K562 (cell line): ENCODE measurements at regions not wholly inside any gene's neighbourhood (a gene's known extent, or its start where the extent isn't known, plus 50 kb on each side); places are given as distances from the start of the nearest gene placed in this dataset.

ENCODE experiments used
- ATAC-seq: fragments of 200-7000 bp; cut with Tn5 transposase; 3 replicates; pipeline ENCODE4 v1.9.1; 2020; ENCODE audit warnings: moderate library complexity
- BruUV-seq: library from RNA; stranded (reverse); fragments of 400-500 nt; replicated peaks from 2 replicates; lab custom pipeline; 2021; lab: Mats Ljungman, UMichigan
- CTCF ChIA-PET: fragments of 300-600 bp; formaldehyde crosslinking; extraction: SDS; loops from one replicate; lab custom pipeline; 2021; ENCODE audit warnings: low intra/inter-chr PET ratio; lab: Yijun Ruan, JAX
- POLR2A ChIA-PET: fragments of 300-600, 350-650 bp; sonication (Branson Sonifier 250); formaldehyde crosslinking; extraction: SDS; loops from one replicate; lab custom pipeline; 2021; ENCODE audit warnings: antibody characterized with exemption, inconsistent platforms; lab: Yijun Ruan, JAX
- DNase-seq, 4 experiments: peaks; one replicate each; pipeline versions ENCODE4 v3.0.0 to v3.0.0-alpha.2; 2011 to 2018; ENCODE audit warnings: low spot score in 3 of 4, mixed read lengths in 3 of 4; ENCODE audit errors: extremely low read depth in 1 of 4
- FAIRE-seq: peaks from 2 replicates; lab custom pipeline; 2011; peaks lifted over from hg19 to GRCh38; lab: Jason Lieb, UNC
- H2AFZ ChIP-seq: 2 replicates; pipeline ENCODE4 v1.6.0; 2011; ENCODE audit warnings: low read depth, low read length, control low read depth, inconsistent platforms
- H3K27ac ChIP-seq: fragments of 200-600 bp; 3 replicates; pipeline ENCODE4 v1.8.0; 2011; ENCODE audit warnings: low read depth, mild to moderate bottlenecking, control low read depth, inconsistent platforms, low read length, moderate library complexity, mixed read lengths; ENCODE audit errors: extremely low read depth
- H3K27me3 ChIP-seq, 2 experiments: fragments of 300-600 bp in 1 of 2; 2 replicates in 1 of 2; 3 replicates in 1 of 2; pipeline versions ENCODE4 v1.6.0 to v1.8.0; 2011; ENCODE audit warnings: inconsistent platforms in 2 of 2, low read length in 2 of 2, mild to moderate bottlenecking in 1 of 2, mixed read lengths in 1 of 2, moderate library complexity in 1 of 2; ENCODE audit not compliant: control insufficient read depth in 2 of 2, insufficient read depth in 2 of 2
- H3K36me3 ChIP-seq: fragments of 300-600 bp; 3 replicates; pipeline ENCODE4 v1.8.0; 2011; ENCODE audit warnings: mild to moderate bottlenecking, low read length, inconsistent platforms; ENCODE audit not compliant: control insufficient read depth, insufficient read depth
- H3K4me1 ChIP-seq, 2 experiments: fragments of 200-600 bp in 1 of 2; replicated peaks in 1 of 2; 2 replicates in 1 of 2; 3 replicates in 1 of 2; pipeline versions ENCODE4 v1.5.1 to v1.8.0; 2011; ENCODE audit warnings: inconsistent platforms in 2 of 2, low read length in 2 of 2, mild to moderate bottlenecking in 1 of 2, mixed read lengths in 1 of 2, moderate library complexity in 1 of 2; ENCODE audit not compliant: control insufficient read depth in 2 of 2, insufficient read depth in 2 of 2
- H3K4me2 ChIP-seq: 2 replicates; pipeline ENCODE4 v1.6.1; 2011; ENCODE audit warnings: low read length, control low read depth, inconsistent platforms, mixed read lengths; ENCODE audit not compliant: insufficient read depth
- H3K4me3 ChIP-seq: fragments of 200-600 bp; sonication (generic), shearing (Covaris generic); 2 replicates; pipeline ENCODE4 v1.5.1; 2016; ENCODE audit warnings: control low read depth, inconsistent platforms
- H3K79me2 ChIP-seq: fragments of 200-600 bp; 3 replicates; pipeline ENCODE4 v1.8.0; 2011; ENCODE audit warnings: low read length, inconsistent platforms; ENCODE audit not compliant: control insufficient read depth, insufficient read depth
- H3K9ac ChIP-seq, 2 experiments: 2 replicates each; pipeline versions ENCODE4 v1.6.0 to v1.6.1; 2011; ENCODE audit warnings: low read depth in 2 of 2, low read length in 2 of 2, control low read depth in 1 of 2, inconsistent platforms in 1 of 2, mild to moderate bottlenecking in 1 of 2, mixed read lengths in 1 of 2; ENCODE audit not compliant: insufficient read depth in 1 of 2
- H3K9me1 ChIP-seq: one replicate; pipeline ENCODE4 v1.6.0; 2011; ENCODE audit warnings: inconsistent platforms, mild to moderate bottlenecking, low read length, moderate library complexity; ENCODE audit not compliant: control insufficient read depth, insufficient read depth
- H3K9me3 ChIP-seq: replicated peaks from 2 replicates; pipeline ENCODE4 v1.5.1; 2011; ENCODE audit warnings: low read depth, low read length, inconsistent platforms; ENCODE audit not compliant: control insufficient read depth, insufficient read depth
- H4K20me1 ChIP-seq: replicated peaks from 2 replicates; pipeline ENCODE4 v1.6.1; 2011; ENCODE audit warnings: low read length, inconsistent platforms, mixed read lengths; ENCODE audit not compliant: control insufficient read depth, insufficient read depth
- KDM4B ChIP-seq, 2 experiments: fragments of 450-650 bp in 1 of 2; sonication (generic) in 1 of 2; IDR thresholded peaks; 2 replicates each; pipeline ENCODE4 v1.6.1; 2016 to 2017; ENCODE audit warnings: borderline replicate concordance in 2 of 2, antibody characterized with exemption in 1 of 2, low read depth in 1 of 2, mild to moderate bottlenecking in 1 of 2
- MAFF ChIP-seq: IDR thresholded peaks from 2 replicates; pipeline ENCODE4 v1.6.1; 2012; ENCODE audit warnings: low read length, improper control_type of control experiment
- PTTG1 ChIP-seq: fragments of 450-650 bp; IDR thresholded peaks from 2 replicates; pipeline ENCODE4 v1.6.1; 2016; ENCODE audit warnings: low read depth, mild to moderate bottlenecking, missing genetic modification characterization, missing compliant biosample characterization
- RB1 ChIP-seq: fragments of 450-650 bp; IDR thresholded peaks from 2 replicates; pipeline ENCODE4 v1.6.1; 2017; ENCODE audit warnings: low read depth, mild to moderate bottlenecking
- SP2 ChIP-seq: IDR thresholded peaks from 2 replicates; pipeline ENCODE4 v1.6.1; 2011; ENCODE audit warnings: mild to moderate bottlenecking, low read depth, low read length, moderate library complexity; ENCODE audit not compliant: poor library complexity, severe bottlenecking; ENCODE audit errors: extremely low read depth
- TAF7 ChIP-seq: fragments of 450-650 bp; IDR thresholded peaks from 2 replicates; pipeline ENCODE4 v1.6.1; 2016; ENCODE audit warnings: missing genetic modification characterization, missing compliant biosample characterization
- ZFP1 ChIP-seq: fragments of 450-650 bp; formaldehyde crosslinking; IDR thresholded peaks from 2 replicates; pipeline ENCODE4 v1.4.0; 2020; ENCODE audit warnings: mild to moderate bottlenecking, mixed read lengths
- ZNF134 ChIP-seq: fragments of 250-450 bp; sonication (Bioruptor Pico); conservative IDR thresholded peaks from 2 replicates; pipeline ENCODE4 v1.4.0; 2020
- ZNF175 ChIP-seq: fragments of 200-800 bp; sonication (Bioruptor generic); IDR thresholded peaks from 2 replicates; pipeline ENCODE4 v1.6.1; 2016; ENCODE audit warnings: low read depth, mild to moderate bottlenecking, missing genetic modification characterization, missing compliant biosample characterization
- ZNF583 ChIP-seq: fragments of 250-450 bp; sonication (Bioruptor Pico); IDR thresholded peaks from 2 replicates; pipeline ENCODE4 v1.4.0; 2020
- ZNF584 ChIP-seq: fragments of 200-800 bp; sonication (Bioruptor generic); IDR thresholded peaks from 2 replicates; pipeline ENCODE4 v1.6.1; 2016; ENCODE audit warnings: low read depth, mild to moderate bottlenecking, missing genetic modification characterization, missing compliant biosample characterization
- ZNF76 ChIP-seq: fragments of 250-450 bp; sonication (Bioruptor Pico); IDR thresholded peaks from 2 replicates; pipeline ENCODE4 v1.4.0; 2020; ENCODE audit warnings: mild to moderate bottlenecking, moderate library complexity, borderline replicate concordance
- ZSCAN32 ChIP-seq: fragments of 450-650 bp; formaldehyde crosslinking; IDR thresholded peaks from 2 replicates; pipeline ENCODE4 v1.4.0; 2020; ENCODE audit warnings: mild to moderate bottlenecking, moderate library complexity
- whole genome bisulfite sequencing: fragments of 100-300 bp; shearing (Covaris generic); methylation state at CpG from one replicate; pipeline ENCODE4 v1.1.6; 2016; ENCODE audit warnings: low coverage, mixed read lengths; ENCODE audit not compliant: insufficient coverage; ENCODE audit errors: missing lambda C conversion rate; 5-methylcytosine and 5-hydroxymethylcytosine counted together
- in situ Hi-C: fragments of 300-500 bp; cut with MboI; formaldehyde crosslinking; loops from 4 replicates; pipeline ENCODE4 v1.15.0; 2018; ENCODE audit warnings: inconsistent platforms, mixed read lengths
- intact Hi-C: fragments of 100-400 bp; cut with micrococcal nuclease; formaldehyde crosslinking; loops from 2 replicates; pipeline ENCODE4 v1.14.2; 2022
- TF ChIP-seq, protein P1 (sequence below): fragments of 450-650 bp; IDR thresholded peaks from 2 replicates; pipeline ENCODE4 v1.6.1; 2016; ENCODE audit warnings: antibody characterized with exemption
- TF ChIP-seq, protein P2 (sequence below): fragments of 250-450 bp; sonication (Bioruptor Pico); IDR thresholded peaks from 2 replicates; pipeline ENCODE4 v1.5.0; 2021

DNA sequence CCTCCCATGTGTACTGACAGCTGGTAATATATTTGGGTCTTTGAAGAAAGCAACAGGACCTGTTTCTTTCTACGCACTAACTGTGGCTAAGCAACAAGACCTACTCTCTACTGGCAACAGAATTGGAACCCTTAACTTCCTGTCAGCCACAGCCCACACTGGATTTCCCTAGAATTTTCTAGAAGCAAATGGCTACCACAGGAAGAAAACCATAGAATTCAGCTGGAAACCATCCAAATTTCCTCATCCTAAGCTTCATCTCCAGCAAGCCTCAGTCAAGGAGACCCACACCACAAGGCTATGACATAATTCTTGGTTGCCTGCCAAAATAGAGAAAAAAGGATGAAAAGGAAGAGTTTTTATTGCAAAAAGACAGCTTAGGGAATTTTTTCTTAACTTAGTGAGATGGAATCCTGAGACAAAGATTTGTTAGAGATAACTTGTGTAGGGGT lies 171.8 kb upstream of the TNC start:
- Histone ChIP-seq H3K36me3 (no peaks in the 10 kb centered on the region), H4K20me1 (no peaks in the 10 kb centered on the region), H3K79me2 (no peaks in the 10 kb centered on the region), H3K27me3 (no peaks in the 10 kb centered on the region), H3K4me3 (no peak overlapping the region), H3K27ac (no peak overlapping the region), H3K4me2 (no peak overlapping the region), H3K9me3 (no peaks in the 10 kb centered on the region), H3K9ac (no peak overlapping the region), H3K9me1 (no peaks in the 10 kb centered on the region), H2AFZ (no peak overlapping the region), H3K4me1 (no peaks in the 10 kb centered on the region)
- ATAC-seq (no peak), DNase-seq (no peak), FAIRE-seq (no peak)
- BruUV-seq = no TSS peak
- POLR2A ChIA-PET = no interaction called here
- intact Hi-C loops (no loop called here), in situ Hi-C loops (no loop called here)
- CTCF ChIA-PET = no interaction called here
- WGBS = 0% methylated on average over 1 of the region's 1 CpG
- no peak for TF ChIP-seq ZFP1
- no peak for TF ChIP-seq SP2
- no peak for TF ChIP-seq MAFF
- TF ChIP-seq, protein P1, sequence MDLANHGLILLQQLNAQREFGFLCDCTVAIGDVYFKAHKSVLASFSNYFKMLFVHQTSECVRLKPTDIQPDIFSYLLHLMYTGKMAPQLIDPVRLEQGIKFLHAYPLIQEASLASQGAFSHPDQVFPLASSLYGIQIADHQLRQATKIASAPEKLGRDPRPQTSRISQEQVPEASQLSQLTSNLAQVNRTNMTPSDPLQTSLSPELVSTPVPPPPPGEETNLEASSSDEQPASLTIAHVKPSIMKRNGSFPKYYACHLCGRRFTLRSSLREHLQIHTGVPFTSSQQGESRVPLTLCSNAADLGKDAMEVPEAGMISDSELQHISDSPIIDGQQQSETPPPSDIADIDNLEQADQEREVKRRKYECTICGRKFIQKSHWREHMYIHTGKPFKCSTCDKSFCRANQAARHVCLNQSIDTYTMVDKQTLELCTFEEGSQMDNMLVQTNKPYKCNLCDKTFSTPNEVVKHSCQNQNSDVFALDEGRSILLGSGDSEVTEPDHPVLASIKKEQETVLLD = no peak
- TF ChIP-seq PTTG1 (tag) = no peak
- no peak for TF ChIP-seq RB1
- no peak for TF ChIP-seq ZNF134 (CRISPR knock-in tag)
- TF ChIP-seq ZNF175 = no peak
- no peak for TF ChIP-seq ZSCAN32 (CRISPR knock-in tag)
- no peak for TF ChIP-seq KDM4B (IDR thresholded peaks at IDR 0.05; ENCODE audit: borderline replicate concordance in 2 of 2, low read depth in 1 of 2)
- TF ChIP-seq TAF7 (tag) = no peak
- TF ChIP-seq, protein P2, sequence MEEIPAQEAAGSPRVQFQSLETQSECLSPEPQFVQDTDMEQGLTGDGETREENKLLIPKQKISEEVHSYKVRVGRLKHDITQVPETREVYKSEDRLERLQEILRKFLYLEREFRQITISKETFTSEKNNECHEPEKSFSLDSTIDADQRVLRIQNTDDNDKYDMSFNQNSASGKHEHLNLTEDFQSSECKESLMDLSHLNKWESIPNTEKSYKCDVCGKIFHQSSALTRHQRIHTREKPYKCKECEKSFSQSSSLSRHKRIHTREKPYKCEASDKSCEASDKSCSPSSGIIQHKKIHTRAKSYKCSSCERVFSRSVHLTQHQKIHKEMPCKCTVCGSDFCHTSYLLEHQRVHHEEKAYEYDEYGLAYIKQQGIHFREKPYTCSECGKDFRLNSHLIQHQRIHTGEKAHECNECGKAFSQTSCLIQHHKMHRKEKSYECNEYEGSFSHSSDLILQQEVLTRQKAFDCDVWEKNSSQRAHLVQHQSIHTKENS = no peak
- no peak for TF ChIP-seq ZNF584 (CRISPR knock-in tag)
- no peak for TF ChIP-seq ZNF583 (CRISPR knock-in tag)
- no peak for TF ChIP-seq ZNF76 (CRISPR knock-in tag)
